GM12873 (cell line): ENCODE measurements at regions not wholly inside any gene's neighbourhood (a gene's known extent, or its start where the extent isn't known, plus 50 kb on each side); places are given as distances from the start of the nearest gene placed in this dataset.

ENCODE experiments used
- CTCF ChIP-seq: IDR thresholded peaks from 2 replicates; pipeline ENCODE4 v1.5.1; 2012; ENCODE audit warnings: low read depth, mild to moderate bottlenecking, moderate library complexity, low read length, control low read depth; ENCODE audit not compliant: insufficient read depth; ENCODE audit errors: missing control alignments

- TF ChIP-seq CTCF, result no peak
These were observed 194.8 kb downstream of the ZEB2 start for GRCh38 chr2:144325086-144325485.

DNA sequence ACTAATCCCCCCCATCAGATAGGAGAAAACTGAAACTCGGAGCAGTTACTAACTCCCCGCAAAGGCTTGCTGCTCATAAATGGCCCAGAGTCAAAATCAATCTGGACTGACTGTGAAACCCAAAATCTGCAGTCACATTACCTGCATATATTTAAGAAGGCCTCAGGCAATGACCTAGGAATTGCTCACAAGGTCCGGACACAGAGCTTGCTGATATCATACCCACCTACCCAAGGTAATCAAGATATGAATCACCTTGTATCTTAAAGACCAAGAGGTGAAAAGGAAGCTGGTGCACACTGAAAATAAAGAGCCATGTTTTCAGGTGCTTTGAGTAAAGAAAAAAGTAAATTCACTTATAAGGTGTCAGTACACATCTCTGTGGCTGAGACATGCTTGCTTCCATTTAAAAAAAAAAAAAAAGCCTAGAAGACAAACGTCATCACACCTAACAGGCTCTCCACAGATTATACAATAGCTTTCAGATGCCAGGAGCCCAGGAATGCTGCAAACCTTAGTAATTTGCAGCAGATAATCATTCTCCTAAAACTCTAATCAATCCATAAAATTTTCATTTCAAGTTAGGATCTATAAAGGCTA lies 195.4 kb downstream of the ZEB2 start:
- TF ChIP-seq CTCF, result no peak

DNA sequence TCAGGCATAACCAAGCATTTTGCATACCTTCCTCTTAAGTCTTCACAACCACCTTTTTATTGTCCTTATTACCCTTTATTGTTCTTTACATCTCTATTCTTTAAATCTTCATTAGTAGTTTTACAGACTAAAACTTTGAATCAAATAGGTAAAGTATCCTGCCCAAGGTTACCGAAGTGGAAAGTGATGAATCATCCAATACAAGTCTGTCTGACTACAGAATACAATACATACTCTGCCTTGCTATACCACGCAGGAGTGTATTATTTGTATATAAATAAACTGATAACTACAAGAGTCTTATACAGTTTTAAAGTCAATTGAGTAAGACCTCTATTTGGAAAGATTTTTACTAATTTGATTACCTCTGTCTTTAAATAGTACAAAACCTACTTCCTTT lies 196.0 kb downstream of the ZEB2 start:
- TF ChIP-seq CTCF, result no peak

GRCh38 chr2:144322379-144322778 lies 197.5 kb downstream of the ZEB2 start:
- no peak for TF ChIP-seq CTCF

GRCh38 chr2:144320491-144320890 lies 199.4 kb downstream of the ZEB2 start:
- TF ChIP-seq CTCF, result no peak

DNA sequence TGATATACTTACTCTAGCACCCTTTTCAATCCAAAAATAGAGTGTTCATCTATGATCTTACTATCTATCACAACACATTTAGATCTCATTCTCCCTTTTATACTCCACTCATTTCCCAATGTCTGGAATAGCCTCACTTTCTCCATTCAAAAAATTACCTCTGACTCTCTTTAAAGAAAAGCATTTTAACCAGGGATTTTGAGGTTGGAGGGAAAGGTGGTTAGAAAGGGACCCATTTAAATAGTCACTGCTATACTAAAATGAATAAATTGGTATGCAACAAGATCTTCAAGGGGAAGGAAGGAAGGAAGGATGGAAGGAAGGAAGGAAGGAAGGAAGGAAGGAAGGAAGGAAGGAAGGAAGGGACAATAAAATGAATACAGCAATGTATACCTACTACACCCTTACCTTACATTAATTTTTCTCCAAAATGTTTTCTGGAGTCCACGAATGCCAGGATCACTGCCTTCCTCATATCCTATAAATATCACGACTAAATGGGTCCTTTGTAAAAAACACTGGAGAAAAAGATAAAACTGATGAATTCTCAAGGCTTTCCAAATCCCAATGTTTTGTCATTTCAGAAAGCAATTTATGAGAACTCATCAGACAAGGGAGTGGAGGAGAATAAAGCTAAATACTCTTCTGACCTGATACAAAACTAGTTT lies 202.7 kb downstream of the ZEB2 start:
- TF ChIP-seq CTCF, result no peak

GRCh38 chr2:144310889-144311608 lies 208.9 kb downstream of the ZEB2 start:
- TF ChIP-seq CTCF, result no peak
